Fibroblast of lung (primary cell): ENCODE measurements at regions not wholly inside any gene's neighbourhood (a gene's known extent, or its start where the extent isn't known, plus 50 kb on each side); places are given as distances from the start of the nearest gene placed in this dataset.

ENCODE experiments used
- DNase-seq, 2 donors: peaks; one replicate each; pipeline versions ENCODE4 v3.0.0 to v3.0.0-alpha.2; 2010; ENCODE audit warnings: low read depth in 2 of 2
- H2AFZ ChIP-seq: 2 replicates; pipeline ENCODE4 v1.5.1; 2012; ENCODE audit warnings: low read length, control low read depth, inconsistent platforms
- H3K27ac ChIP-seq: 2 replicates; pipeline ENCODE4 v1.5.1; 2011; ENCODE audit warnings: low read length, control low read depth; ENCODE audit not compliant: insufficient read depth
- H3K27me3 ChIP-seq: 2 replicates; pipeline ENCODE4 v1.5.1; 2011; ENCODE audit warnings: mild to moderate bottlenecking, low read length; ENCODE audit not compliant: control insufficient read depth, insufficient read depth
- H3K36me3 ChIP-seq: 2 replicates; pipeline ENCODE4 v1.5.1; 2011; ENCODE audit warnings: low read length; ENCODE audit not compliant: control insufficient read depth, insufficient read depth
- H3K4me1 ChIP-seq: 2 replicates; pipeline ENCODE4 v1.5.1; 2011; ENCODE audit warnings: low read length; ENCODE audit not compliant: control insufficient read depth, insufficient read depth; ENCODE audit errors: extremely low read depth
- H3K4me2 ChIP-seq: 2 replicates; pipeline ENCODE4 v1.5.1; 2011; ENCODE audit warnings: low read length, control low read depth; ENCODE audit not compliant: insufficient read depth; ENCODE audit errors: extremely low read depth
- H3K4me3 ChIP-seq, 4 experiments: fragments of 200-600 bp in 1 of 4; sonication (generic) in 1 of 4; replicated peaks in 1 of 4; 2 replicates each; pipeline ENCODE4 v1.5.1; 2011 to 2016; ENCODE audit warnings: low read length in 4 of 4, low read depth in 3 of 4, mild to moderate bottlenecking in 3 of 4, control low read depth in 2 of 4, inconsistent platforms in 1 of 4, mixed read lengths in 1 of 4; ENCODE audit not compliant: insufficient read depth in 1 of 4; ENCODE audit errors: control extremely low read depth in 1 of 4
- H3K79me2 ChIP-seq: 2 replicates; pipeline ENCODE4 v1.5.1; 2012; ENCODE audit warnings: mild to moderate bottlenecking, low read length, inconsistent platforms; ENCODE audit not compliant: control insufficient read depth, insufficient read depth
- H3K9ac ChIP-seq: 2 replicates; pipeline ENCODE4 v1.5.1; 2011; ENCODE audit warnings: mild to moderate bottlenecking, low read length, control low read depth; ENCODE audit not compliant: insufficient read depth
- H3K9me3 ChIP-seq: 2 replicates; pipeline ENCODE4 v1.5.1; 2012; ENCODE audit warnings: low read depth, low read length; ENCODE audit not compliant: control insufficient read depth, insufficient read depth
- H4K20me1 ChIP-seq: 2 replicates; pipeline ENCODE4 v1.5.1; 2011; ENCODE audit warnings: low read length; ENCODE audit not compliant: control insufficient read depth, insufficient read depth; ENCODE audit errors: extremely low read depth
- CTCF ChIP-seq, 2 donors: IDR thresholded peaks in 1 of 2; conservative IDR thresholded peaks in 1 of 2; 1 replicate in 1 of 2; 2 replicates in 1 of 2; pipeline ENCODE4 v1.5.1; 2011 to 2012; ENCODE audit warnings: low read length in 2 of 2, control low read depth in 1 of 2, inconsistent platforms in 1 of 2, low read depth in 1 of 2, mild to moderate bottlenecking in 1 of 2
- EZH2 ChIP-seq: IDR thresholded peaks from 2 replicates; pipeline ENCODE4 v1.5.1; 2012; ENCODE audit warnings: low read length, control low read depth, mild to moderate bottlenecking; ENCODE audit errors: missing control alignments

DNA sequence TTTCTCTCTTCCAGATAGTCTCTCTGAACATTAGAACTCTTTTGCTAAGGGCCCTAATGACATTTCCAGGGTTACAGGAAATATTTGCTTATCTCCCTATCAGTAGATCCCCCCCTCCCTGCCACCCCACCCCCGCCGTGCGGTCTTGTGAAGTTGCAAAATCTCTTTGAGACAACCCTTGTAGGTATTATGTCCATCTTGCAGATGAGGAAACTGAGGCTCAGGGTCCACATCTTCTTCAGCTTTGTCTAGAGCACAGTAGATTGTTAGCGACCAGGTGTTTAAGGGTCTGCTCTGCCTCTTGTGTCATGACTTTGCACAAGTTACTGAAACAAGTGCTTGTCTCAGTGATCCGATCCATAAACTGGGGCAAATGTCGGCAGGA lies 65.8 kb upstream of the GATA6 start:
- no peaks in the 10 kb centered on the region for H3K9me3 ChIP-seq
- no peaks in the 10 kb centered on the region for H4K20me1 ChIP-seq
- TF ChIP-seq EZH2 (no peak), CTCF (conservative IDR thresholded peaks at IDR 0.05 in 1 of 2, IDR thresholded peaks at IDR 0.05 in 1 of 2; ENCODE audit: low read depth in 1 of 2, low read length in 2 of 2) (no peak)
- no peaks in the 10 kb centered on the region for H3K27me3 ChIP-seq
- H3K9ac ChIP-seq = no peak overlapping the region
- H3K4me3 ChIP-seq = no peak overlapping the region
- H3K27ac ChIP-seq = no peak overlapping the region
- H2AFZ ChIP-seq = no peak overlapping the region
- no peak for DNase-seq
- no peaks in the 10 kb centered on the region for H3K36me3 ChIP-seq
- H3K79me2 ChIP-seq = no peaks in the 10 kb centered on the region
- H3K4me2 ChIP-seq = no peak overlapping the region
- H3K4me1 ChIP-seq = no peaks in the 10 kb centered on the region

GRCh38 chr18:22106536-22107292 lies 62.7 kb upstream of the GATA6 start:
- H3K9ac ChIP-seq = no peak overlapping the region
- H3K9me3 ChIP-seq = no peaks in the 10 kb centered on the region
- H2AFZ ChIP-seq = no peak overlapping the region
- no peaks in the 10 kb centered on the region for H3K36me3 ChIP-seq
- H3K4me3 ChIP-seq = no peak overlapping the region
- H3K4me1 ChIP-seq = no peaks in the 10 kb centered on the region
- peak in 1 of 2 donors; percentile 65 for DNase-seq
- H3K27me3 ChIP-seq = no peaks in the 10 kb centered on the region
- H3K4me2 ChIP-seq = no peak overlapping the region
- H3K79me2 ChIP-seq = no peaks in the 10 kb centered on the region
- H4K20me1 ChIP-seq = no peaks in the 10 kb centered on the region
- no peak for TF ChIP-seq CTCF (conservative IDR thresholded peaks at IDR 0.05 in 1 of 2, IDR thresholded peaks at IDR 0.05 in 1 of 2; ENCODE audit: low read depth in 1 of 2, low read length in 2 of 2)
- no peak for TF ChIP-seq EZH2
- H3K27ac ChIP-seq = no peak overlapping the region

DNA sequence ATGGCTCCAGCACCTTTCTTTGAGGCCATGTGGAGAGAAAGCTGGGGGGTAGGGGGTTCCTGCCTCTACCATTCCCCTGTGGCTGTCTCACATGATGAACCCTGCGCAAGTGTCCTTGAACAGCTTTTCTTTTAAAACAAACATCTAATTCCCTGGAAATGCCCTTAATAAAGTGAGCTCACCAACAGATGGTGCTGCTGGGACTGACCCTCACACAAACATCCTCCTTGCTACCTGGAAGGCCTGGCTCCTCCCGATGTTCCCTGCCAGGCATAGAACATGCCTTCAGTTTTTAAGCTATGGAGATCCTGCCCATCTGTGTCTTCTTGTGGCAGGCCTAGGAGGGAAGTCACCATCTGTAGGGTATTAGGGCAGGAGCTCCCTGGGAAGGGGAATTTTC lies 60.7 kb upstream of the GATA6 start:
- H3K4me2 ChIP-seq = no peak overlapping the region
- no peak overlapping the region for H2AFZ ChIP-seq
- H3K79me2 ChIP-seq = no peaks in the 10 kb centered on the region
- H3K9ac ChIP-seq = no peak overlapping the region
- H4K20me1 ChIP-seq = no peaks in the 10 kb centered on the region
- no peak for DNase-seq
- no peaks in the 10 kb centered on the region for H3K9me3 ChIP-seq
- no peak overlapping the region for H3K27ac ChIP-seq
- no peak overlapping the region for H3K4me3 ChIP-seq
- no peaks in the 10 kb centered on the region for H3K36me3 ChIP-seq
- TF ChIP-seq CTCF (conservative IDR thresholded peaks at IDR 0.05 in 1 of 2, IDR thresholded peaks at IDR 0.05 in 1 of 2; ENCODE audit: low read depth in 1 of 2, low read length in 2 of 2) (peak in 1 of 2 donors; percentile 19), EZH2 (no peak)
- no peaks in the 10 kb centered on the region for H3K4me1 ChIP-seq
- H3K27me3 ChIP-seq = no peaks in the 10 kb centered on the region
